Thyroid gland (tissue), 4 donors: ENCODE measurements at regions not wholly inside any gene's neighbourhood (a gene's known extent, or its start where the extent isn't known, plus 50 kb on each side); places are given as distances from the start of the nearest gene placed in this dataset.

ENCODE experiments used
- POLR2A ChIP-seq, 2 donors: fragments of 450-650 bp; IDR thresholded peaks; one replicate each; pipeline ENCODE4 v1.6.1; 2017; ENCODE audit warnings: antibody characterized with exemption in 2 of 2, mild to moderate bottlenecking in 2 of 2, moderate library complexity in 1 of 2
- TF ChIP-seq, protein P1 (sequence below), 6 experiments: fragments of 200-600 bp in 3 of 6; fragments of 450-650 bp in 3 of 6; sonication (generic) in 3 of 6; IDR thresholded peaks; one replicate each; pipeline ENCODE4 v1.5.1; 2016 to 2019; ENCODE audit warnings: antibody characterized with exemption in 6 of 6, mild to moderate bottlenecking in 2 of 6, inconsistent platforms in 1 of 6, moderate library complexity in 1 of 6

DNA sequence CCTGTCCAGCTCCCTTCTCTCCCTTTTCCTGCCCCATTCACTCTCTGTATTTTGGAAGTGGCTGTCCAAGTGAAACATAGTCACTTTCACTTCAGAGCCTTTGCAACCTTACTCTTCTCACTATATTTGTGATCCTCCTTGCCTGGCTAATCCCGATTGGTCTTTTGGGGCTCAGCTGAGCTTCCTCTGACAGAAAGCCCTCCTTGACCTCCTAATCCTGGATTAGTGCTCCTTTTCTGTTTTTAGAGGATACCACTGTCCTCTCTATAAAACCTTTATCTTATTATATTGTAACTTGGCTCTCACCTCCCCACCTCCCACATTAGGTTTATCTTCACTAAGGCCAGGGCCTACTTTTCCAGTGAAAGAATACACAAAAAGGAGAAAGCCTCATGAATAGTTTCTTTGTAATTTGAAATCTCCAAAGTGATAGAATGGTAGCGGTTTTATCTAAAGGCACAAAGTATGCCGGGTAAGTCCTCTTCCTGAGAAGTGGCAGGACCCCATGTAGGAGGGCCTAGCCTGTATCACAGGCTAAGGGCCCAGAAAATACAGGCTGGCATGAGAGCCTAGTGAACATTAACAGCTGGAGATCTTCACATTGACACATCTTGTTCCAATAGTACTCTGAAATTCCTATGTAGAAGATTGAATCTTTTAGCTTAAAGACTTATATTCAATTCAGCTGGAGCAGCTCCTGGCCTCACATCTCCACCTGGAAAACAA lies 83.1 kb upstream of the GAREM1 start:
- TF ChIP-seq POLR2A (IDR thresholded peaks at IDR 0.05) = no peak
- TF ChIP-seq, protein P1, sequence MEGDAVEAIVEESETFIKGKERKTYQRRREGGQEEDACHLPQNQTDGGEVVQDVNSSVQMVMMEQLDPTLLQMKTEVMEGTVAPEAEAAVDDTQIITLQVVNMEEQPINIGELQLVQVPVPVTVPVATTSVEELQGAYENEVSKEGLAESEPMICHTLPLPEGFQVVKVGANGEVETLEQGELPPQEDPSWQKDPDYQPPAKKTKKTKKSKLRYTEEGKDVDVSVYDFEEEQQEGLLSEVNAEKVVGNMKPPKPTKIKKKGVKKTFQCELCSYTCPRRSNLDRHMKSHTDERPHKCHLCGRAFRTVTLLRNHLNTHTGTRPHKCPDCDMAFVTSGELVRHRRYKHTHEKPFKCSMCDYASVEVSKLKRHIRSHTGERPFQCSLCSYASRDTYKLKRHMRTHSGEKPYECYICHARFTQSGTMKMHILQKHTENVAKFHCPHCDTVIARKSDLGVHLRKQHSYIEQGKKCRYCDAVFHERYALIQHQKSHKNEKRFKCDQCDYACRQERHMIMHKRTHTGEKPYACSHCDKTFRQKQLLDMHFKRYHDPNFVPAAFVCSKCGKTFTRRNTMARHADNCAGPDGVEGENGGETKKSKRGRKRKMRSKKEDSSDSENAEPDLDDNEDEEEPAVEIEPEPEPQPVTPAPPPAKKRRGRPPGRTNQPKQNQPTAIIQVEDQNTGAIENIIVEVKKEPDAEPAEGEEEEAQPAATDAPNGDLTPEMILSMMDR (IDR thresholded peaks at IDR 0.05) = no peak
